ENCODE measurements at regions not wholly inside any gene's neighbourhood (a gene's known extent, or its start where the extent isn't known, plus 50 kb on each side); places are given as distances from the start of the nearest gene placed in this dataset.

GRCh38 chr6:85390105-85390728 lies 59.7 kb upstream of the NT5E start:
- Histone ChIP-seq H3K27ac (ENCODE audit: insufficient read depth, low read length) (no peak overlapping the region), H4K8ac (ENCODE audit: low read depth in 2 of 2, low read length in 2 of 2) (peak overlapping the region in 1 of 2 experiments; percentile 31; a peak in 2 of 4 replicates), H3K9me1 (ENCODE audit: insufficient read depth, low read length) (peaks cover 3% of the 10 kb centered on the region; the same call in 1 of the 2 replicates), H3K14ac (replicated peaks; ENCODE audit: low read depth, low read length) (peak overlapping the region; percentile 71), H2BK120ac (ENCODE audit: low read depth, low read length) (peak overlapping the region; percentile 72), H3K56ac (ENCODE audit: extremely low read depth, insufficient read depth, low read length) (no peak overlapping the region), H3K4me1 (ENCODE audit: control insufficient read depth, insufficient read depth, low read length) (peaks cover 11% of the 10 kb centered on the region), H2AK5ac (ENCODE audit: low read depth, low read length) (peak overlapping the region; percentile 81), H3K4me2 (ENCODE audit: low read depth, low read length) (no peak overlapping the region), H2AFZ (replicated peaks; ENCODE audit: low read length, poor library complexity) (peak overlapping the region; percentile 53), H3K36me3 (ENCODE audit: control insufficient read depth, insufficient read depth, low read length) (no peaks in the 10 kb centered on the region), H2BK5ac (ENCODE audit: low read depth, low read length, poor library complexity, severe bottlenecking) (peak overlapping the region; percentile 44), H4K91ac (ENCODE audit: insufficient read depth, low read depth, low read length) (peak overlapping the region; percentile 76), H3K4ac (ENCODE audit: low read depth, low read length) (peak overlapping the region; percentile 42), H3K9me3 (ENCODE audit: control insufficient read depth, insufficient read depth, low read length) (no peaks in the 10 kb centered on the region), H2AK9ac (replicated peaks; ENCODE audit: low read depth, low read length, poor library complexity) (no peak overlapping the region), H4K5ac (ENCODE audit: low read depth, low read length) (peak overlapping the region; percentile 74; the same call in 1 of the 2 replicates), H3K9ac (ENCODE audit: low read depth, low read length) (no peak overlapping the region), H3K23ac (ENCODE audit: low read depth, low read length) (peak overlapping the region; percentile 71; the same call in 1 of the 2 replicates), H2BK15ac (ENCODE audit: low read depth, low read length) (peak overlapping the region; percentile 65; the same call in 1 of the 3 replicates), H3K27me3 (ENCODE audit: control insufficient read depth, insufficient read depth, low read length) (no peaks in the 10 kb centered on the region), H3K79me1 (ENCODE audit: low read depth in 1 of 2, low read length in 2 of 2) (no peaks in the 10 kb centered on the region), H3K4me3 (ENCODE audit: insufficient read depth, low read depth, low read length) (no peak overlapping the region), H4K20me1 (ENCODE audit: insufficient read depth, low read length) (no peaks in the 10 kb centered on the region), H2BK20ac (ENCODE audit: low read depth, low read length) (0 out of 2 replicates have a peak overlapping the region, but pooled peaks have one; percentile 47), H3K18ac (ENCODE audit: low read depth, low read length) (peak overlapping the region; percentile 73; the same call in 1 of the 2 replicates)
- WGBS, 2 experiments (ENCODE audit: extremely low coverage in 2 of 2, insufficient read length in 1 of 2) = no CpG with 5 or more reads among the region's 2 CpGs
- ChIA-PET POLR2A (ENCODE audit: unreplicated experiment) (no interaction called here), CTCF (interaction anchor here (0.5 to 1.4 kb wide), 5 partner anchors 9 to 93 kb away, joined by 3 to 4 read pairs (median 3); no protein-coding TSS in a partner anchor)
- no TSS peak for BruUV-seq (replicated peaks)
- in situ Hi-C loops (cut with MboI; ENCODE audit: low sequenced_read_pairs) = no loop called here
- peak; percentile 22 for DNase-seq
- dilution Hi-C loops (cut with HindIII; ENCODE audit: low sequenced_read_pairs, unreplicated experiment) = no loop called here
- ATAC-seq (ENCODE audit: low read depth) = peak; percentile 48; the same call in 1 of the 2 replicates
- intact Hi-C loops (cut with micrococcal nuclease) = no loop called here
- no peak for TF ChIP-seq MAZ (IDR thresholded peaks at IDR 0.05; ENCODE audit: borderline replicate concordance, low read depth, low read length)
- no peak for TF ChIP-seq POLR2A (IDR thresholded peaks at IDR 0.05; ENCODE audit: low read depth, low read length)
- no peak for TF ChIP-seq BHLHE40 (IDR thresholded peaks at IDR 0.05; ENCODE audit: low read depth, low read length)
- no peak for TF ChIP-seq RAD21 (IDR thresholded peaks at IDR 0.05; ENCODE audit: low read length)
- no peak for TF ChIP-seq RCOR1 (IDR thresholded peaks at IDR 0.05; ENCODE audit: insufficient replicate concordance, low read length)
- no peak for TF ChIP-seq FOS (IDR thresholded peaks at IDR 0.05; ENCODE audit: low read depth, low read length)
- no peak for TF ChIP-seq CHD1 (IDR thresholded peaks at IDR 0.05; ENCODE audit: low read depth, low read length)
- TF ChIP-seq SMC3 (IDR thresholded peaks at IDR 0.05; ENCODE audit: low read depth, low read length) = no peak
- no peak for TF ChIP-seq RFX5 (IDR thresholded peaks at IDR 0.05; ENCODE audit: low read depth, low read length)
- no peak for TF ChIP-seq USF2 (IDR thresholded peaks at IDR 0.05; ENCODE audit: low read depth, low read length)

Measured in IMR-90 (cell line).